Smooth muscle cell (in vitro differentiated cells): ENCODE measurements at regions not wholly inside any gene's neighbourhood (a gene's known extent, or its start where the extent isn't known, plus 50 kb on each side); places are given as distances from the start of the nearest gene placed in this dataset.

ENCODE experiments used
- DNase-seq: peaks from one replicate; lab custom pipeline; 2025; ENCODE audit not compliant: unreplicated experiment; lab: John Stamatoyannopoulos, UW
- H2AFZ ChIP-seq: fragments of 200-600 bp; sonication (generic); 2 replicates; pipeline ENCODE4 v1.6.0; 2016; ENCODE audit warnings: antibody characterized with exemption, low read depth, mild to moderate bottlenecking
- H3F3A ChIP-seq: fragments of 200-600 bp; sonication (generic); 2 replicates; pipeline ENCODE4 v1.6.0; 2017; ENCODE audit warnings: antibody characterized with exemption, low read depth
- H3K27ac ChIP-seq: fragments of 200-600 bp; sonication (generic); 2 replicates; pipeline ENCODE4 v1.5.1; 2016; ENCODE audit warnings: low read depth, mild to moderate bottlenecking
- H3K27me3 ChIP-seq: fragments of 200-600 bp; sonication (generic); 2 replicates; pipeline ENCODE4 v1.6.1; 2016; ENCODE audit warnings: low read depth, mild to moderate bottlenecking
- H3K36me3 ChIP-seq: fragments of 200-600 bp; sonication (generic); 2 replicates; pipeline ENCODE4 v1.5.1; 2016; ENCODE audit warnings: low read depth
- H3K4me1 ChIP-seq: fragments of 200-600 bp; sonication (generic); 2 replicates; pipeline ENCODE4 v1.5.1; 2016; ENCODE audit warnings: low read depth
- H3K4me2 ChIP-seq: fragments of 200-600 bp; sonication (generic); 2 replicates; pipeline ENCODE4 v1.6.0; 2016; ENCODE audit warnings: mild to moderate bottlenecking
- H3K4me3 ChIP-seq: fragments of 200-600 bp; sonication (generic); 2 replicates; pipeline ENCODE4 v1.5.1; 2016; ENCODE audit warnings: mild to moderate bottlenecking
- H3K79me2 ChIP-seq: fragments of 200-600 bp; sonication (generic); 2 replicates; pipeline ENCODE4 v1.6.0; 2016; ENCODE audit warnings: low read depth, mild to moderate bottlenecking
- H3K9ac ChIP-seq: fragments of 200-600 bp; sonication (generic); 2 replicates; pipeline ENCODE4 v1.6.0; 2016; ENCODE audit warnings: low read depth
- H3K9me3 ChIP-seq: fragments of 200-600 bp; sonication (generic); replicated peaks from 2 replicates; pipeline ENCODE4 v1.5.1; 2016; ENCODE audit warnings: low read depth
- H4K20me1 ChIP-seq: fragments of 200-600 bp; sonication (generic); 2 replicates; pipeline ENCODE4 v1.6.0; 2016; ENCODE audit warnings: low read depth
- WGBS: methylation state at CpG from one replicate; pipeline ENCODE4 v1.1.7; 2016; ENCODE audit warnings: low lambda C conversion rate; 5-methylcytosine and 5-hydroxymethylcytosine counted together
- TF ChIP-seq, protein P1 (sequence below): fragments of 200-600 bp; sonication (generic); IDR thresholded peaks from 2 replicates; pipeline ENCODE4 v1.5.1; 2017; ENCODE audit warnings: borderline replicate concordance, mild to moderate bottlenecking, antibody characterized with exemption; ENCODE audit not compliant: insufficient read depth, poor library complexity, severe bottlenecking

DNA sequence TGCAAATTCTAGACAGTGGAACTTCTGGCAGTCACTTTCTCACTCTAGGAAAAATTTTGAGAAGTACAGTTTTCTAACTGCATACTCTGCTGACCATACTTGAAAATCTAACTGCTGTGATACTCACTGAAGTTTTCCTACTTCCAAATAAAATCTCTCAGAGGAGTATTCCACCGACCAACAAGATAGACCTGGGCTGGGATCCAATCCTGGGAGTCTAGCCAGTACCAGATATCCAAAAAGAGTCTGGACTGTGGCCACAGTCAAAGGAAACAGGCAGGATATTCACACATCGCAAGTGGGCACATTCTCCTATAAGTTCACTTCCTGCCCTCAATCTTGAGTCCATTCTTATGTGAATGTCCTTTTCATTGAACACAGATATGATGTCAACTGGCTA is 1138.7 kb upstream of the PCDH7 start:
- Histone ChIP-seq H3K9ac (no peak overlapping the region), H3K27ac (no peak overlapping the region), H3K4me2 (no peak overlapping the region), H4K20me1 (no peaks in the 10 kb centered on the region), H3K36me3 (no peaks in the 10 kb centered on the region), H3K27me3 (no peaks in the 10 kb centered on the region), H3K9me3 (no peaks in the 10 kb centered on the region), H3K4me1 (no peaks in the 10 kb centered on the region), H3K79me2 (no peaks in the 10 kb centered on the region), H2AFZ (no peak overlapping the region), H3F3A (no peaks in the 10 kb centered on the region), H3K4me3 (no peak overlapping the region)
- DNase-seq: no peak
- 86% methylated on average over 2 of the region's 2 CpGs for WGBS
- TF ChIP-seq, protein P1, sequence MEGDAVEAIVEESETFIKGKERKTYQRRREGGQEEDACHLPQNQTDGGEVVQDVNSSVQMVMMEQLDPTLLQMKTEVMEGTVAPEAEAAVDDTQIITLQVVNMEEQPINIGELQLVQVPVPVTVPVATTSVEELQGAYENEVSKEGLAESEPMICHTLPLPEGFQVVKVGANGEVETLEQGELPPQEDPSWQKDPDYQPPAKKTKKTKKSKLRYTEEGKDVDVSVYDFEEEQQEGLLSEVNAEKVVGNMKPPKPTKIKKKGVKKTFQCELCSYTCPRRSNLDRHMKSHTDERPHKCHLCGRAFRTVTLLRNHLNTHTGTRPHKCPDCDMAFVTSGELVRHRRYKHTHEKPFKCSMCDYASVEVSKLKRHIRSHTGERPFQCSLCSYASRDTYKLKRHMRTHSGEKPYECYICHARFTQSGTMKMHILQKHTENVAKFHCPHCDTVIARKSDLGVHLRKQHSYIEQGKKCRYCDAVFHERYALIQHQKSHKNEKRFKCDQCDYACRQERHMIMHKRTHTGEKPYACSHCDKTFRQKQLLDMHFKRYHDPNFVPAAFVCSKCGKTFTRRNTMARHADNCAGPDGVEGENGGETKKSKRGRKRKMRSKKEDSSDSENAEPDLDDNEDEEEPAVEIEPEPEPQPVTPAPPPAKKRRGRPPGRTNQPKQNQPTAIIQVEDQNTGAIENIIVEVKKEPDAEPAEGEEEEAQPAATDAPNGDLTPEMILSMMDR: no peak

DNA sequence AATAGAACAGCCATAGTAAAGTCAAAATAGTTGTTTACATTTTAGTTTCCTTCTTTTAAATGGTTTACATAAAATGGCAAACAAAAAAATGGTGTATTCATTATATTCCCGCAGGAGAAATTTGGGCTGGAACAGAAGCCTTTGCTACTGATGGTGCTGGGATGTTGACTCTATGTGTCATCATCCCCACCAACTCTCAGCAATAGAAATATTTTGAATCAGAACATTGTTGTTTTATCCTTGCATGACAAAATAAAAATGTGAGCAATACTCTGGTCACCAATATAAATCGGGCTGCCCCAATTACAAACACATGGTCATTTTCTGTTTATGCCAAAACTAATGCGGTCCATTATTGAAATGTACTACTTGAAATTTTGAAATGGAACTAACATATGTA is 1131.6 kb upstream of the PCDH7 start:
- no peak for DNase-seq
- H3K4me3 ChIP-seq: no peak overlapping the region
- H3K4me2 ChIP-seq: no peak overlapping the region
- no peaks in the 10 kb centered on the region for H3K27me3 ChIP-seq
- TF ChIP-seq, protein P1: no peak
- H3K4me1 ChIP-seq: no peaks in the 10 kb centered on the region
- no peak overlapping the region for H3K27ac ChIP-seq
- H3K9me3 ChIP-seq: no peaks in the 10 kb centered on the region
- no peaks in the 10 kb centered on the region for H3K36me3 ChIP-seq
- no peaks in the 10 kb centered on the region for H3F3A ChIP-seq
- no peak overlapping the region for H2AFZ ChIP-seq
- no peak overlapping the region for H3K9ac ChIP-seq
- no peaks in the 10 kb centered on the region for H3K79me2 ChIP-seq
- no peaks in the 10 kb centered on the region for H4K20me1 ChIP-seq
- 63% methylated on average over 3 of the region's 3 CpGs for WGBS

DNA sequence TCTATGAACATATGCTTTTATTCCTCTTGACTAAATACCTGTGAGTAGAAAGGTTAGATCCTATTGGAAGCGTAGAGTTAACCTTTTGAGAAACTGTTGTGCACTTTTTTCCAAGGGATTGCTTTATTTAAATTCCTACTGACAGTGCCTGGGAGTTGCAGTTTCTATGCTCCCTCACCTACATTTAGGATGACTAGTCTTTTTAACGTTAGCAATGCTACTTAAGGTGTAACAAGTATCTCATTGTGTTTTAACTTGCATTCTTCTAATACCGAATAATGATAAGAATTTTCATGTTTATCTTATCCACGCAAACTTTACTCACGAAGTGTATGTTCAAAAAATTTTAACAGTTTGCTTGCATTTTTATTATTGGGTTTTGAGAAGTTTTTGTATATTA is 1123.9 kb upstream of the PCDH7 start:
- Histone ChIP-seq H3K27me3 (no peaks in the 10 kb centered on the region), H3K27ac (no peak overlapping the region), H3K4me3 (no peak overlapping the region), H3F3A (no peaks in the 10 kb centered on the region), H3K9ac (no peak overlapping the region), H3K4me2 (no peak overlapping the region), H3K79me2 (no peaks in the 10 kb centered on the region), H3K4me1 (no peaks in the 10 kb centered on the region), H4K20me1 (no peaks in the 10 kb centered on the region), H3K9me3 (no peaks in the 10 kb centered on the region), H3K36me3 (no peaks in the 10 kb centered on the region), H2AFZ (no peak overlapping the region)
- TF ChIP-seq, protein P1: no peak
- no peak for DNase-seq
- 89% methylated on average over 5 of the region's 5 CpGs for WGBS

DNA sequence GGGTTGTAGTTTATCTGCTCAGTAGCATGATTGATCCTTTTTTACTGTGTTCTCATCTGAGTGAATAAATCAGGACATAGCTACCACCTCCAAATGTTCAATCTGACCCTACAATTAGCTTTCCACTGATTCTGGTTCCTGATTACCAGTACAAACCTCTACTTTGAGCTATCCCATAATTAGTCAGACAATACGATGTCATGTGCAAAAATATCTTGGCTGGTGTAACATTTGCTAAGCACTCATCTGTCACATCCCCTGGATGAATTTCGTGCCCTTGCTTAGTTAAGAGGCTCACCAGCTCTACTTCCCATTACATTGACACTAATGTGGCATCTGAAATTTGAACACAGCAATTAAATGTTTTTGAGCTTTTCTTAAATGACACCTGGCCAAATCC is 1101.0 kb upstream of the PCDH7 start:
- no peaks in the 10 kb centered on the region for H4K20me1 ChIP-seq
- no peaks in the 10 kb centered on the region for H3K4me1 ChIP-seq
- TF ChIP-seq, protein P1: no peak
- no peak overlapping the region for H3K9ac ChIP-seq
- no peak for DNase-seq
- H3K27me3 ChIP-seq: no peaks in the 10 kb centered on the region
- H3K4me2 ChIP-seq: no peak overlapping the region
- H3K9me3 ChIP-seq: no peaks in the 10 kb centered on the region
- no peak overlapping the region for H3K27ac ChIP-seq
- 86% methylated on average over 2 of the region's 2 CpGs for WGBS
- H3F3A ChIP-seq: no peaks in the 10 kb centered on the region
- no peak overlapping the region for H3K4me3 ChIP-seq
- H3K79me2 ChIP-seq: no peaks in the 10 kb centered on the region
- H3K36me3 ChIP-seq: no peaks in the 10 kb centered on the region
- H2AFZ ChIP-seq: no peak overlapping the region
